Stimulated activated CD8-positive, alpha-beta memory T cell treated with anti-CD3 and anti-CD28 coated beads, Interleukin-4, amount 100 ng/mL, for 1 hour (primary cell): ENCODE measurements at regions not wholly inside any gene's neighbourhood (a gene's known extent, or its start where the extent isn't known, plus 50 kb on each side); places are given as distances from the start of the nearest gene placed in this dataset.

ENCODE experiments used
- DNase-seq, 2 donors: peaks; one replicate each; pipeline ENCODE4 v3.0.0-alpha.2; 2020; ENCODE audit warnings: low read depth in 2 of 2, low spot score in 1 of 2

DNA sequence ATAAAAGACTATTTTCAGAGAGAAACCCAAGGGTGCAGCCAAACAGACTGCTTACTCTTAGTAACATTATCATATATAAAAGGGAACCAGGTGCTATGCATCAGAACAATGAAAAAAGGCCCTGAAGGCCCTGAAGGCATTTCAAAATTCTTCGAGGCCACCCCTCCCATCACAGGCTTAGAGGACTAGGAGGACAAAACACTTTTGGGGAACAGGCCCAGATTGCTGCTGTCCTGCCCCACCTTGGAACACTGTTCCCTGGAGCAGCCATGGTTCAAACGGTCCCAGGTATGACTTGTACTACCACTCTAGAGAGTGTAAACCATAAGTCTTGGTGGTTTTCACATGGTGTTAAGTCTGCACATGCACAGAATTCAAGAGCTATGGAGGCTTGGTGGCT lies 2183.1 kb upstream of the CELF4 start:
- no peak for DNase-seq

DNA sequence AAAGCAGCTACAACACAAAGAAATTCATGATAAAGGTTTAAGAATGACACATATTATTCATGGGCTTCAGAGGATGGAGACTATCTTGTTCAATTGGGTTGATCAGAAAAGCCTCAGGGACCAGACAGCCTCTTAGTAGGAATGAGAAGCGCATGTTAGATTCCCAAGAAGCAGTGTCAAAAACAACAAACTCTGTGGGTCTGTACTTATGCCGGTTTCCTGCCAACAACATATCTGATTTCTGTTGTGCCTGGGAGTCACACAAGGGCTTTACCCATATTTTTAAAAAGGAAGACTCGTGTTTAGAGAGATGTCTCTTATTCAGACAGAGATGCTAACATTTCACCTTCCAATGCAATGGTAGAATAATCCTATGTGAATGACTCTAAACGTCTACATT lies 2180.6 kb upstream of the CELF4 start:
- DNase-seq, result no peak

DNA sequence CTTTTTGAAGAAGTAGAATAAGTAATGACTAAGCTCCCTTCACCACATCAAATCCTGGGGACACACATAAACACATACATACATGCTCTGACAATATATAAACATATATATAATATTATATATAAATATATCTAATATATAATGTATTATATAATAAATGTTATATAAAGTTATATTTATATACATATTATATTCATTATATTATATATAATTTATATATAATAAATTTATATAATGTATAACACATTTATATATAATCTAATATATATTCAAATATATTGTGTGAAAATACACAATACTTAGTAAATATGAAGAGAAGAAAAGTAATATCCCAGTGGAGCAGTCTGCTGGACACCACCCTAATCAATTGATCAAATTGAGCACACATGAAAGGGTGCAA lies 2177.9 kb upstream of the CELF4 start:
- no peak for DNase-seq

DNA sequence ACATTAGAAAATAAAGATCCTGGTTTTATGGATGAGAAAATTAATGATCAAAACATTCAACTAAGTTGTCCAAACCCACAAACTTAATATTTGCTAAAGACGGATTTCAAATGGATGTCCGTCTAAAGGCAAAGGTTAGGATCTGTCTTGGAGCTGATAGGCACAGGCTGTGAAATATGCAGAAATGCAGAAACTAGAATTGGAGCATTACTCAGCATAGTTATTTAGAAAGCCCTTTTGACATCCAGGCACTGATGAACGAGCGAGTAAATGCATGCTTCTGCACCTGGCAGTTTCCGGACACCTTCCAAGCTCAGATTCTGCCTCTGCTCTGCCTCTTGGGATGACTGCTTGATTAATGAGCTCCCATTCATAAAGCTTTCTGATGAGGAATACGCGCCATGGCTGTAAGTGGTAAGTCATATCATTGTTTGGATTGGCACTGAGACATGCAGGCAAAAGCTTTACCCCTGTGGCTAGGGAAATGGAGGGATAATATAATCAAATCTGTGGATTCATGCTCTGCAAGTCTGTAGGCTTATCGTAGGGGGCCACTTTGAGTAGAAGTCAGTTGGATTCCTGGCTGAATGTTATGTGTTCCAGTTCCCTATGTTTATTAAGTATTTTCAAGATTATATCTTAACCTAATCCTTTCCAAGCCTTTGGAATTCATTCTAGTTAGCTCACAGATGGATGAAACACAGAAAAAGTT lies 2176.3 kb upstream of the CELF4 start:
- DNase-seq, result no peak

DNA sequence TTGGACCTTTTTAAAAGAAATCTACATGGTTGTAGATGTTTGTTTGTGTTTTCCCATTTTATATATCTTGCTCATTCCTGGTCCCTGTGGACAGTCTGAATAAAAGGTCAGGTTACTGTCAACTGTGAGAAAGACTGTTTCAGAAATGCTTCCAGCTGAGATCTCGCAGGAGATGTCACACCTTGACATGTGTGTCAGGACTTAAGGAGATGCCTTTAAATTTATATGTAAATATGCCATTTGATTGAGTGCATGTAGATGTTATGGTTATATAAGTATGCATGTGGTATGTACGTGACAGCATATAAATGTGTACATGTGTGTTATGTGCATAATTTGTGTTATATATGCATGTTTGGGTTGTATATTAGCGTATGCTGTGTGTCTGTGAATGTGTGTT lies 2172.3 kb upstream of the CELF4 start:
- no peak for DNase-seq

DNA sequence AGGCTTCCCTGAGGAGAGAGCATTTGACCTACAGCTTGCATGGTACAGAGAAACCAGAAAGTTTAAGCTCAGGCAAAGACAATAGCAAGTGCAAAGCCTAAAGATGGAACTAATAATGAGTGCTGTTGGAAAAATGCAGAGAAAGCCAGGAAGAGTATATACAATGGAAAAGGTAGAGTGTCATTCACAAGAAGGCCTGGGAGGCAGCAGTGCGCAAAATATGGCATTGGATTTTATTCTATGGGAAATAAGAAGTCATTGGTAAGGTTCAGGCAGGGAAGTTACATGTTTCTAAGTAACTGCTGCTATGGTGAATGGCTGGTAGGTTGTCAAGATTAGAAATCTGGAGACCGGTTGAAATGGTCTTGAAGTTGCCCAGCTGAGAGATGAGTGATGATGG lies 2167.3 kb upstream of the CELF4 start:
- DNase-seq, result no peak

DNA sequence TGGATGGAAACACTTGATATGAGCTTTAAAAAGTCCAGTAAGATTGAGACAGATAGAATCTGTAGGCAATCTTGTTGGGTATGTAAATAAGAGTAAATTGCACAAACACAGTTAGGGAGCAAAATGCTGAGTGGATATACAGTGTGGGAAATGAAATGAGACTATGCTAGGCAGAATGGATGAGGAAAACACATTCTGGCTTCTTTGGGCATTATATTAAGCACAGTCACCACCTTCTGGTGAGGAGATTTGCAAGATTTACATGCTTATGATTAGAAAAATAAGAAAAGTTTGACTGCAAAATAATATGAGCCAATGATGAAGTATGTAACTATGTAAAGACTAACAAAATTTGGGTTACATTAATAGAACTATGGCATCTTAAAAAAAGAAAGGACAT lies 2165.0 kb upstream of the CELF4 start:
- DNase-seq, result no peak

DNA sequence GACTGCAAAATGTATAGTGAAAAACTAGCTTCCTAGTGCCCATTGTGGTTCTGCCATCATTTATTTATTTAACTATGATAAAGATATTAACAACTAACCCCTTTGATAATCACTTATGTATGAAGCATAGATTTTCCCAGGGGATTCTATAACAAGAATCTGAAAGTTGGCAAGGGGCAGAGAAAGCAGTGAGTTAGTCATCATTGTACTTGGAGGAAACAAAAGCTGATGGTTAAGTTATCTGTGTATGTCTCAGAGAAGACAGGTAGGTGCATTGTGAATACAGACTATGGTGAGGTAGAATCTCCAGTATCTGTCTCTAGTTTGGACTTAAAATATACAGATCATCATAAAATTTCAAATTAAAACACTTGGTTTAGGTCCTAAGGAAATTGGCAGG lies 2159.1 kb upstream of the CELF4 start:
- no peak for DNase-seq

DNA sequence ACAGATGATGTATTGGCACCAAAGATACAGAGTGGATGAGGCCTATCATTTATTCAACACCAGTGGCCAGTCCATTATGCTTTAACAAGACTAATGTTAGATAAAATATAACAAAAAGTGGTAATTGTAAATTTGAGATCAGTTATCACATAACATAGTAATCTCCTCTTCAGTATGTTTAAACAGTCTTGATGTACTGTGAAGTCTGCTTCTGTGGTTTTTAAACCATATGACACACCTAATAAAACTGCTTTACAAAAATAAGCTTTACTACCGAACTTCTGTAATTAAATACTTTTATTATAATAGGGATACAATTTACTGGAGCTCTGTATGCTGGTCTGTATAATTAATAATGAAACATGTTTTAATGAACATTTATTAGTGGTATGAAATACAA lies 2156.1 kb upstream of the CELF4 start:
- no peak for DNase-seq

DNA sequence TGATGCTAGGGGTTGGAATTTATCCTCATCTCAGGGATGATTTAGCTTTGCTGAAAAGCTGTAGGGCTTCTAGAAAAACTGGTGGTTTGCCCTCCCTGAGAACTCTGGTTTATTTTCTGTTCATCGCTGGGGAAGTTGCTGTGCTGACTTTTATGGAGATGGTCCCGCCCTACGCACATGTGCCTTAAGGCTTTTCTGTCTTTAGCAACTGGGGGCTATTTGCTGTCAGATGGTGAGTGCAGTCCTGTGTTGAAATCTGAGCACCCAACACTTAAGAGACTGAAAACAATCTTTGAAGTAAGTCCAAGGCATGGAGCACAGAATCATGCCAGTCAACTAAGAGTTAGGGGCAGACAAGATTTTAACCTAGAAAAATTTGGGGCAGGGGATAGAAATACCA lies 2148.4 kb upstream of the CELF4 start:
- no peak for DNase-seq

DNA sequence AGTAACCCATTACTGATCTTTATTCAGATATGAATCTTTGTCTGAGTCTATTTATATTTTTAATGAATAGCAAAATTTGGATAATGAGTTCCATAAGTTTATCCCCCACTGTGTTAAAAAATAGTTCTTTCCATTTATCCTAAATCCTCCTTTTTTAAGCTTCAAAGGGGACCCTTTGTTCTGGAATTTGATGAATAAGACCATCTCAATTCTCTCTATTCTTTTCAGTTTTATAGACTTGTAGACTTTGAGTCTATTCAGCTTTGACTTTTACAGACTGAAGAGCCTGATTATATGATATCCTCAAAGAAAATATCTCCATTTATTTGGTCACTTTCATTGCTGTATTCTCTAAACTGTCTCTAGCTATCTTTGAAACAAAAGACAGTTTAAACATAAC lies 2146.1 kb upstream of the CELF4 start:
- no peak for DNase-seq

DNA sequence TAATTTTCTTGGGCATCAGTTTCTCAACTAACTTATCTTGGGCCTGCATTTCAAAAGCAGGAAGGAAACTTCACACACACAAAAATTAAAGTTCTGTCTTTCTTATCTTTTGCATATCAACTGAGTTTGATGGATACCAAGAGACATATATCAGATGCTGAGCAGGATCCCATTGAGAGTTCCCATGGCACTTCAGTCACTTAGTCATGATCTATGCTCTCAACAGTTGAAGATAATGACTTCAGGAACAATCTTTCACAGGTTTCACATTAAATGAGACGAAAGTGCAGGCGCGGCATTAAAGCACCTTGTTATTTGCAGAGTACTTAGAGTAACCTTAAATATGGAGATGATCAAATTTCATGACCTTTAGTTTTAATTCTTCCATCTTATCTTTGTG lies 2139.8 kb upstream of the CELF4 start:
- no peak for DNase-seq

DNA sequence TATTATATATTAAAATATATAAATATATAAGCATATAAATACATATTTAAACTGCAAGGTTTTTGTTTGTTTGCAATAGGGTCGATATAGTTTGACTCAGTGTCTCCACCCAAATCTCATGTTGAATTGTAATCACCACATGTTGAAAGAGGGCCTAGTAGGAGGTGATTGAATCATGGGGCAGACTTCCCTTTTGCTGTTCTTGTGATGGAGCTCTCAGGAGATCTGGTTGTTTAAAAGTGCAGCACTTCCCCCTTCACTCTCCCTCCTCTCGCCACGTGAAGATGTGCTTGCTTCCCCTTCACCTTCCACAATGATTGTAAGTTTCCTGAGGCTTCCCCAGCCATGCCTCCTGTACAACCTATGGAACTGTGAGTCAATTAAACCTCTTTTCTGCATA lies 2137.3 kb upstream of the CELF4 start:
- no peak for DNase-seq

DNA sequence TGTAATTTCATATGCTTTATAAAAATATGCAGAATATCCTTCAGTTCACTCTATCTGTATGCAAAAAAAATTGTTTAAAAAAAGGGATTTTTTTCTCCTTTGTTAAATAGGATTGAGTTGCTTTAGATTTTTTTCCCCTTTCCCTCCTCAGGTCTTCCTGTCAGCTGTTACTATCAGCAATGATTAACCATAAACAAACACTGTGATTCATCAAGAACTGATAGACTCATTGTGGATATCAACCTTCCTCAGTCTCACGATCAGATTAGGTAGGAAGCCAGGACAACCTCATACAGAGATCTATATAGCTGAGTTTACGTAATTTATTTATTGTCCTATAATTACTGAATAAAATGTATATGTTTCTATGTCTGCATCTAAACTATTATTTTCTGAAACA lies 2136.2 kb upstream of the CELF4 start:
- no peak for DNase-seq

DNA sequence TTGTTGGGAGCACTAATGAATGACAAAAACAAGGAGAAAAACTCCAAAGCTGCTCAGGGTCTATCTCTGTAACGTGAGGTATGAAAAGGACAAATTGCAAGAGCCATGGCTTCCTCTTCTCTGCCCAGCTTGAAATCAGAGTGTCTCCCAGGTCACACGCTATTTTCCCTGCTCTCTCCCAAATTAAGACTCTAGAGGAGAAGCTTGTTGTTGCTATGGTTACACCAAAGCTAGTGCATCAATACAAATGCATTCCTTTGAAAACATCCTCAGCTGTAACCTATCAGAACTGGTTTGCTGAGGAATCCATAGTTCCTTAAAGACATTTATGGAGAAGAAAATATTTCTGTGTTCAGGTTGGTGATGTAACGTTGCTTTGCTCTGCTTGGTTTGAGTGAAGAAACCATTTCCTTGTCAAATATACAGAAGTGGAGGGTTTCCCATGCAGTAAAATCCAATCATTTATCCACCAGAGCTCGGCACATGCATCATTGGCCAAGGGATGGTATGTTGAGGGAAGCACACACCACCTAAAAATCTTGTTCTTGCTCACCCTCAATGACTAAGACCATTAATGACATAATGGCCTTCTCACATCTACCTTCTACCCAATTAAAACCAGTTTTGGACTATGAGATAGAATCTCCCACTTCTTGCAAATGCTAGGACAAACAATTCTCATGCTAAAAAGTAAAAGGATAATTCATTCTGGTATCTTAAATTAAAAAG lies 2135.6 kb upstream of the CELF4 start:
- DNase-seq, result no peak

DNA sequence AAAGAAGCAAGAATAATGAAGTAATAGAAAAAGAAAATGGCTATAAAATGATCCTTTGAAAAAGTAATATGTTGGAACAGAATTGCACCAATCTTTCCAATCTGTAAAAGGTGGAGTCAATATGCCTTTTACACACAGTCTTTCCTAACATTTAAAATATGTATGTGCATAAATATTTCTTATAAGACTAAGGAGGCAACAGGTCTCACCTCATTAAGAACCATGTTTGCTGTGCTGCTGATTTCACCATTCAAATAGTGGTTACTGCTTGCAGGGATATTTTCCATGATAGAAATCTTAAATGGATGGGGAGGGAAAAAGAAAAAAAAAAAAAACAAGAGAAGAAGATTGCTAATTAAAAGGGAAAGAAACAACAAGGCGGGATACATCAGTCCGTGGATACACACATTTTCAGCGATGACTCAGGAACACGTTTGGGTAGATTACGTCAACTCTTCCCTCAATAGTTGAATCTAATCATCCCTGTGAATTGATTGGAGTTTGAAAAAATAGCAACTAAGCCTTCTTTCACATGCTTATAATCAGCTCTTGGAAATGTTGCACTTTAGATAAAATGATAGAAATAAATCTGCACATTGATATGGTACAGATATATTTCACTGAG lies 2133.9 kb upstream of the CELF4 start:
- no peak for DNase-seq

DNA sequence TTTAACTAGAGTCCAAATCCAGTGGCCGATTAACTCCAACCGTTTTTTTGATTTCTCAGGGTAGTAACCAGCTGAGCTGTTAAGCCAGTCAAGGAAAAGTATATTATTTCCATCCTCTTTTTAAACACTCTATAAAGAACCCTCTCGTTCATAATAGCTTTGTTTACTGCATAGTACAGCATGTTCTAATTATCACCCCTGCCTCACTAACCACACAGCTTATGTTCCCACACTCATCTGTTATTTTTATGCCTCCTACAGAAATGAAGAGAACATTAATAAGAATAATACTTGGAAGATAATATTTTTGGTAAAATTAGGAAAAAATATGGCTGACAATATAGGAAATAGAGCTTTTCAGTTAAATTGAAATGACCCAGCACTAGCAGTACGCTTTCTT lies 2132.8 kb upstream of the CELF4 start:
- no peak for DNase-seq

DNA sequence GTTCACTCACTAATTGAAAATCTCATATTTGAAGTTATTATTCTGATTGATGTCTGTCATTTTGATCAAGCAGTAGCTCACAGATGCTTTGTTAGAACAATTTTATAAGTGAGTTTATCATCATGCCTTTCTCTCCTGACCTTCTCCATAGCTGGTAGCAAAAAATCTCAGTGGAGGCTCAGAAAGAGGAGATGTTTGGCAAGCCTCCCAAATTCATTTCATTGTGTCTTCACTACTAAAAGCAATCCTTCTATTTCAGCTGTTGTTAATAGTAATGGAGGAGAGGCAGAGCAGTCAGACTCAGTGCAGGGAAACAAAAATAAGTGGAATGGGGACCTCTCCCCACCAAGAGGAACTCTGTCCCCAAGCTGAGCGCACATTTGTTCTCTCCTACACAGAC lies 2127.8 kb upstream of the CELF4 start:
- DNase-seq, result no peak

DNA sequence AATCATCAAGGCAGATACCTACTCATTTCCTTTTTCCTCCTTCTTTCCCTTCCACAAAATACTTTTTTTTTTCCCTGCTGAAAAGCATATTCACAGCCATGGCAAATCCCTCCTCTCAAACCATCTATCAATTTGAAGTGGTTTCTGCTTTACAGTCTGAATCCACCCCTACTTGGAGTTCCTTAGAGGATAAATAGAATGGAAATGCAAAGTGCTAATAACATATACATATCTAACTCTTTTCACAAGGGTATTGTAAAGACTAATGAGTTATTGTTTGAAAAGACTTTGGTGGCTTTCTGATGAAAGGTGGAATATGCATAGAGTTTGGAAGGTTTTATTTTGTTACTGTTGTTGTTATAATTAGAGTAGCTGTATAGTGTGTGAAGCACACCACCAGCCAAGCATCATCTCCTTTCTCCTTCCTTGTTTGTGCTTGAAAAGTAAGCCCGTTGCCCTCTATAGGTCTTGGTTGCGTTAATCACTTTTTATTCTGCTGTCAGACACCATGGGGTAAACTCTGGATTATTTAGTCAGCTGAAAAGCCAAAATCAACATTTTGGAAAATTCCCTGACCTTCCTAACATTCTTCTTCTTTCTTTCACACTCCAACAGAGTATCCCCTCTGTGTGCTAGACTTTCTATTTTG lies 2126.9 kb upstream of the CELF4 start:
- no peak for DNase-seq

DNA sequence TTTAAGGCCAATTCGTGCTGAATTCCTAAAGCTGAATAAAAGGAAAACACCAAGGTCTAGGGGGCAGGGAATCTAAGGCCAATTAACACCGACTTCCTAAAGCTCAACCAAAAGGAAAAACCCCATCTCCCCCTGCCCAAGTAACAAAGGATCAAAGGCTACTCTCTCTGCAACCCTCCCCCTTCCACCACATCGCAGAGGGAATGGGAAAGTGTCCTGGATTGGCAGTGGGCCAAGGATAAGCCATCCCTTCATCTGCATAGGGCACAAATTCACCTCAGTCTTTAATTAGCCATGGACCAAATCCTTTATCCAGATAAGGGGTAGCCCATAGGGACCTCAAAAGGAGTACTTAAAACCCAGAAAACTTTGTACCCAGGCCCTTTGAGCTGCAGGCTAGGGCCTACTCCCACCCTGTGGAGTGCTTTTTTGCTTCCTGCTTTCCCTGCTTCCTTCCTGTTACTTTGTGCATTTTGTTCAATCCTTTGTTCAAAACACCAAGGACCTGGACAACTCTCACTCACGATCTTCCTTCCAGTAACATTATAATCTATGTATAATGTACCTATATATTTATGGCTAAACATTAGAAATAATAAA lies 2119.8 kb upstream of the CELF4 start:
- DNase-seq, result no peak

DNA sequence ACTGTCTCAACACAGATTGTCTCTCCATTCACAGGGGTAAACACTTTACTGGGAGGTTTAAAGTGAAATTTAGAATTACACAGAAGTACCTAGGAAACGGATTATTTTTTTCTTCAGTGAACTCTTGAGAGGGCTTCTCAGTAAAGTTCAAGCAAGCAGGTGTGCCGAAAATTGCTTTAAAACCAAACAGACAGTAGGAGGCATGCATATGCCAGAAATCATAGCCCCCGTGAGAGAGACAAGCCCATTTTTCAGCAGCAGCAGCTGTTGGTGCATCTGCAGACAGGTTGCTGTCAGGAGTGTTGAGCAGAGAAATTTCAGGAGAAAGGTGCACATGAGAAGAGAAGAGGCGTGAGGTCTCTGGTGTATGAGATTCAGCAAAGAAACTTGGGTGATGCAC lies 2115.5 kb upstream of the CELF4 start:
- DNase-seq, result no peak

DNA sequence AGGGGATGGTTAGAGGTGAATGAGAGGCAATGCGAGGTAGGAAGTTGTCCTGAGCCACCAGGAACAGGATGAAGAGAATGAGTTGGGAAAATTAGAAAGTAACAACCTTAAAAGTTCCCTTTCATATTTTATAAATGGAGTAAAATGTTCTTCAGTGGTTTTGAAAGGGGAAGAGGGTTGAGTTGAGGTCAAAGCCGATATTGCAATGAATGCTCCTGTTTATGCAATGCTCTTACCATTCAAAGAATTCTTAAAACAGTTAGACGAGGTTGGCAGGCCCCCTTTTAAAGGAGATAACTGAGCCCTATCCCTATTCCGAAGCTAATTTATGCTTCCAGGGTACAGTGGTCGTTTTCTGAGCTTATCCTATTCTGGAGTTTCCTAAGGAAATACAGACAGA lies 2110.3 kb upstream of the CELF4 start:
- DNase-seq, result no peak
